ENCODE measurements at regions not wholly inside any gene's neighbourhood (a gene's known extent, or its start where the extent isn't known, plus 50 kb on each side); places are given as distances from the start of the nearest gene placed in this dataset.

GRCh38 chr1:187960125-187960638, 1131.4 kb downstream of the PLA2G4A start:
- 51 to 54% methylated on average over 3 of the region's 3 CpGs for WGBS, 2 donors
- Histone ChIP-seq H3K27ac (no peak overlapping the region), H3K4me1 (no peaks in the 10 kb centered on the region), H3K36me3 (replicated peaks in 1 of 2; ENCODE audit: insufficient read depth in 1 of 2, low read depth in 2 of 2) (no peaks in the 10 kb centered on the region), H3K9me3 (no peaks in the 10 kb centered on the region), H3K4me3 (no peak overlapping the region), H3K27me3 (no peaks in the 10 kb centered on the region)
- DNase-seq (no peak), ATAC-seq (no peak)
- no peak for TF ChIP-seq POLR2A (IDR thresholded peaks at IDR 0.05)
- no peak for TF ChIP-seq CTCF (IDR thresholded peaks at IDR 0.05)
- intact Hi-C loops (cut with DNase I): no loop called here

GRCh38 chr1:187961895-187962294, 1133.1 kb downstream of the PLA2G4A start:
- H3K4me1 ChIP-seq: no peaks in the 10 kb centered on the region
- no peak overlapping the region for H3K27ac ChIP-seq
- H3K4me3 ChIP-seq: no peak overlapping the region
- H3K27me3 ChIP-seq: no peaks in the 10 kb centered on the region
- TF ChIP-seq POLR2A (IDR thresholded peaks at IDR 0.05) (no peak), CTCF (IDR thresholded peaks at IDR 0.05) (no peak)
- ATAC-seq: no peak
- H3K9me3 ChIP-seq: no peaks in the 10 kb centered on the region
- DNase-seq: no peak
- H3K36me3 ChIP-seq (replicated peaks in 1 of 2; ENCODE audit: insufficient read depth in 1 of 2, low read depth in 2 of 2): no peaks in the 10 kb centered on the region
- WGBS, 2 donors: 43 to 63% methylated on average over 1 of the region's 1 CpG
- intact Hi-C loops (cut with DNase I): no loop called here

GRCh38 chr1:187971851-187972250, 1143.1 kb downstream of the PLA2G4A start:
- ATAC-seq: no peak
- WGBS, 2 donors: 39 to 43% methylated on average over 2 of the region's 2 CpGs
- no peaks in the 10 kb centered on the region for H3K36me3 ChIP-seq (replicated peaks in 1 of 2; ENCODE audit: insufficient read depth in 1 of 2, low read depth in 2 of 2)

GRCh38 chr1:187977298-187977697, 1148.5 kb downstream of the PLA2G4A start:
- Histone ChIP-seq H3K9me3 (no peaks in the 10 kb centered on the region), H3K4me1 (no peaks in the 10 kb centered on the region), H3K27me3 (no peaks in the 10 kb centered on the region), H3K36me3 (replicated peaks in 1 of 2; ENCODE audit: insufficient read depth in 1 of 2, low read depth in 2 of 2) (no peaks in the 10 kb centered on the region), H3K27ac (no peak overlapping the region), H3K4me3 (no peak overlapping the region)
- DNase-seq (no peak), ATAC-seq (no peak)
- intact Hi-C loops (cut with DNase I): no loop called here
- TF ChIP-seq POLR2A (IDR thresholded peaks at IDR 0.05) (no peak), CTCF (IDR thresholded peaks at IDR 0.05) (no peak)

More at GRCh38 chr1:187971851-187972250, 1143.1 kb downstream of the PLA2G4A start:
- intact Hi-C loops (cut with DNase I): no loop called here
- DNase-seq: no peak
- no peaks in the 10 kb centered on the region for H3K4me1 ChIP-seq
- no peaks in the 10 kb centered on the region for H3K9me3 ChIP-seq
- TF ChIP-seq CTCF (IDR thresholded peaks at IDR 0.05) (no peak), POLR2A (IDR thresholded peaks at IDR 0.05) (no peak)
- no peak overlapping the region for H3K27ac ChIP-seq
- H3K27me3 ChIP-seq: no peaks in the 10 kb centered on the region
- no peak overlapping the region for H3K4me3 ChIP-seq

GRCh38 chr1:187985145-187985896, 1156.6 kb downstream of the PLA2G4A start:
- no peak for TF ChIP-seq POLR2A (IDR thresholded peaks at IDR 0.05)
- TF ChIP-seq CTCF (IDR thresholded peaks at IDR 0.05): no peak
- intact Hi-C loops (cut with DNase I): no loop called here
- H3K4me1 ChIP-seq: no peaks in the 10 kb centered on the region
- no peak overlapping the region for H3K27ac ChIP-seq
- H3K9me3 ChIP-seq: no peaks in the 10 kb centered on the region
- no peak for ATAC-seq
- no peaks in the 10 kb centered on the region for H3K27me3 ChIP-seq
- H3K4me3 ChIP-seq: no peak overlapping the region
- WGBS, 2 donors: 64 to 68% methylated on average over 4 of the region's 4 CpGs
- no peaks in the 10 kb centered on the region for H3K36me3 ChIP-seq (replicated peaks in 1 of 2; ENCODE audit: insufficient read depth in 1 of 2, low read depth in 2 of 2)
- DNase-seq: no peak

Data from body of pancreas (tissue), 4 donors.